ENCODE measurements at regions not wholly inside any gene's neighbourhood (a gene's known extent, or its start where the extent isn't known, plus 50 kb on each side); places are given as distances from the start of the nearest gene placed in this dataset.

GRCh38 chr11:16685914-16686313 is 52.5 kb upstream of the C11orf58 start:
- Histone ChIP-seq H3K4me3 (no peak overlapping the region), H3K9me3 (no peaks in the 10 kb centered on the region), H3K27me3 (no peaks in the 10 kb centered on the region), H3K27ac (no peak overlapping the region), H3K4me1 (no peaks in the 10 kb centered on the region), H3K36me3 (no peaks in the 10 kb centered on the region)
- ATAC-seq (no peak), DNase-seq (no peak)
- no peak for TF ChIP-seq CTCF (IDR thresholded peaks at IDR 0.05)
- intact Hi-C loops (cut with DNase I), result no loop called here

GRCh38 chr11:16678466-16679116 is 59.9 kb upstream of the C11orf58 start:
- no peak overlapping the region for H3K4me3 ChIP-seq
- H3K27me3 ChIP-seq, result no peaks in the 10 kb centered on the region
- H3K9me3 ChIP-seq, result peaks cover 6% of the 10 kb centered on the region
- H3K4me1 ChIP-seq, result no peaks in the 10 kb centered on the region
- no peak for TF ChIP-seq CTCF (IDR thresholded peaks at IDR 0.05)
- no peak for DNase-seq
- no peaks in the 10 kb centered on the region for H3K36me3 ChIP-seq
- no peak for ATAC-seq
- intact Hi-C loops (cut with DNase I), result no loop called here
- no peak overlapping the region for H3K27ac ChIP-seq

- peak; percentile 39 for ATAC-seq
Measured at GRCh38 chr11:16669799-16670415, 68.5 kb upstream of the C11orf58 start.

GRCh38 chr11:16632295-16633200 is 105.9 kb upstream of the C11orf58 start:
- TF ChIP-seq CTCF (IDR thresholded peaks at IDR 0.05), result no peak
- H3K27me3 ChIP-seq, result no peaks in the 10 kb centered on the region
- H3K4me1 ChIP-seq, result no peaks in the 10 kb centered on the region
- H3K9me3 ChIP-seq, result no peaks in the 10 kb centered on the region
- no peaks in the 10 kb centered on the region for H3K36me3 ChIP-seq
- DNase-seq (no peak), ATAC-seq (no peak)
- H3K27ac ChIP-seq, result no peak overlapping the region
- H3K4me3 ChIP-seq, result no peak overlapping the region
- intact Hi-C loops (cut with DNase I), result no loop called here

More at GRCh38 chr11:16669799-16670415, 68.5 kb upstream of the C11orf58 start:
- intact Hi-C loops (cut with DNase I), result no loop called here
- Histone ChIP-seq H3K27me3 (no peaks in the 10 kb centered on the region), H3K27ac (no peak overlapping the region), H3K4me1 (no peaks in the 10 kb centered on the region), H3K36me3 (no peaks in the 10 kb centered on the region), H3K4me3 (no peak overlapping the region), H3K9me3 (peaks cover 2% of the 10 kb centered on the region)
- no peak for DNase-seq
- TF ChIP-seq CTCF (IDR thresholded peaks at IDR 0.05), result no peak

GRCh38 chr11:16630651-16631050 is 107.8 kb upstream of the C11orf58 start:
- intact Hi-C loops (cut with DNase I), result no loop called here
- H3K27ac ChIP-seq, result no peak overlapping the region
- no peaks in the 10 kb centered on the region for H3K4me1 ChIP-seq
- no peak overlapping the region for H3K4me3 ChIP-seq
- no peaks in the 10 kb centered on the region for H3K36me3 ChIP-seq
- DNase-seq (no peak), ATAC-seq (no peak)
- peaks cover 3% of the 10 kb centered on the region for H3K27me3 ChIP-seq
- no peak for TF ChIP-seq CTCF (IDR thresholded peaks at IDR 0.05)
- no peaks in the 10 kb centered on the region for H3K9me3 ChIP-seq
